ENCODE measurements at regions not wholly inside any gene's neighbourhood (a gene's known extent, or its start where the extent isn't known, plus 50 kb on each side); places are given as distances from the start of the nearest gene placed in this dataset.
"Not testable (repeated sequence)": the region's sequence is repeated elsewhere in the genome, so short reads cannot be mapped to it uniquely, and the experiment has no call there.

DNA sequence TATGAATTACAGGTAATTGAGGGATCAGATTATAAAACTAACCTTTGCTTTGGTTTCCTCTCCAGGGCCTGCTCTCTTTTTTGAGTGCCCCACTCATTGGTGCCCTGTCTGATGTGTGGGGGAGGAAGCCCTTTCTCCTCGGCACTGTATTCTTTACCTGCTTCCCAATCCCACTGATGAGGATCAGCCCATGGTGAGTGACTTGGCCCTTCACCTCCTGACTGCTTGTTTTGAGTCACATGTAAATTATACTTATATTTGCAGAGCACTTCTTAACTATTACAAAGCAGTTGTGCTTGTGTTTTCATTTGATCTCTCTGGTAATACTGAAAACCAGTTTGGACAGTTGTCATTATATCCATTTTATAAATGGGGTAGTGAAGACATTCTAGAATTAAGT is 109.9 kb upstream of the NUTM2F start:
- H3K4me3 ChIP-seq; H3K27ac ChIP-seq; H3K9me3 ChIP-seq (ENCODE audit: low read depth); DNase-seq (ENCODE audit: low read depth in 1 of 2, low spot score in 1 of 2); H3K27me3 ChIP-seq; H3K36me3 ChIP-seq; H3K4me1 ChIP-seq (ENCODE audit: low read depth): not testable (repeated sequence)

DNA sequence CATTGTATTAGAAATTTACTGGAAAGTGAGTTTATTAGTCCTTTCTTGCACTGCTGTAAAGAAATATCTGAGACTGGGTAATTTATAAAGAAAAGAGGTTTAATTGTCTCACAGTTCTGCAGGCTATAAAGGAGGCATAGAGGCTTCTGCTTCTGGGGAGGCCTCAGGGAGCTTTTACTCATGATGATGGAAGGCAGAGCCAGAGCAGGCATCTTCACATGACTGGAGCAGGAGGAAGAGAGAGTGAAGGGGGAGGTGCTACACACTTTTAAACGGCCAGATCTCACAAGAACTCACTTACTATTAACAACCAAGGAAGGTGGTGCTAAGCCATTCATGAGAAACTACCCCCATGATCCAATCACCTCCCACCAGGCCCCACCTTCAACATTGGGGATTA is 112.7 kb upstream of the NUTM2F start:
- H3K27me3 ChIP-seq; DNase-seq (ENCODE audit: low read depth in 1 of 2, low spot score in 1 of 2); H3K9me3 ChIP-seq (ENCODE audit: low read depth); H3K4me3 ChIP-seq; H3K36me3 ChIP-seq: not testable (repeated sequence)
- Histone ChIP-seq H3K27ac (peak overlapping the region; percentile 13), H3K4me1 (ENCODE audit: low read depth) (peaks cover 35% of the 10 kb centered on the region)

DNA sequence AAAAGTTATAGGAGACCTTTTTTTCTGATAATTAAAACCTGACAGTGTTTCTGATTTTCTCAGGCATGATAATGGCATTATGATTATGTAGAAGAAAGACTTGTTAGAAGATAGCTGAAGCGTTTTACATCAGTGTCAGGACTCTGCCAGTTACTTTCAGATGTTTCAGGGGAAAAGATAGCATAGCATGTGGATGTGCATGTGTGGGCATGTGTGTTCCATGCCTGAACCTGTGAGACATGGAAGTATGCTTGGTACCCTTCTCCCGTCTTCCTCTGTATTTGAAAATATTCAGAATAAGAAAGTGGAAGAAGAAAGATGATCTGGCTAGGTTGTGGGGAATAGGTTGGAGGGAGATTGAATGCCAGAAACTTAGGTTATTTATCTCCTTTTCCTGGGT is 113.1 kb upstream of the PCAT7 start:
- no peak overlapping the region for H3K4me3 ChIP-seq
- no peaks in the 10 kb centered on the region for H3K27me3 ChIP-seq
- H3K27ac ChIP-seq: no peak overlapping the region
- H3K9me3 ChIP-seq (ENCODE audit: low read depth): no peaks in the 10 kb centered on the region
- no peak for DNase-seq (ENCODE audit: low read depth in 1 of 2, low spot score in 1 of 2)
- H3K36me3 ChIP-seq: no peaks in the 10 kb centered on the region
- TF ChIP-seq, protein P1, sequence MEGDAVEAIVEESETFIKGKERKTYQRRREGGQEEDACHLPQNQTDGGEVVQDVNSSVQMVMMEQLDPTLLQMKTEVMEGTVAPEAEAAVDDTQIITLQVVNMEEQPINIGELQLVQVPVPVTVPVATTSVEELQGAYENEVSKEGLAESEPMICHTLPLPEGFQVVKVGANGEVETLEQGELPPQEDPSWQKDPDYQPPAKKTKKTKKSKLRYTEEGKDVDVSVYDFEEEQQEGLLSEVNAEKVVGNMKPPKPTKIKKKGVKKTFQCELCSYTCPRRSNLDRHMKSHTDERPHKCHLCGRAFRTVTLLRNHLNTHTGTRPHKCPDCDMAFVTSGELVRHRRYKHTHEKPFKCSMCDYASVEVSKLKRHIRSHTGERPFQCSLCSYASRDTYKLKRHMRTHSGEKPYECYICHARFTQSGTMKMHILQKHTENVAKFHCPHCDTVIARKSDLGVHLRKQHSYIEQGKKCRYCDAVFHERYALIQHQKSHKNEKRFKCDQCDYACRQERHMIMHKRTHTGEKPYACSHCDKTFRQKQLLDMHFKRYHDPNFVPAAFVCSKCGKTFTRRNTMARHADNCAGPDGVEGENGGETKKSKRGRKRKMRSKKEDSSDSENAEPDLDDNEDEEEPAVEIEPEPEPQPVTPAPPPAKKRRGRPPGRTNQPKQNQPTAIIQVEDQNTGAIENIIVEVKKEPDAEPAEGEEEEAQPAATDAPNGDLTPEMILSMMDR (IDR thresholded peaks at IDR 0.05; ENCODE audit: low read depth, low read length): no peak
- H3K4me1 ChIP-seq (ENCODE audit: low read depth): peaks cover 40% of the 10 kb centered on the region

DNA sequence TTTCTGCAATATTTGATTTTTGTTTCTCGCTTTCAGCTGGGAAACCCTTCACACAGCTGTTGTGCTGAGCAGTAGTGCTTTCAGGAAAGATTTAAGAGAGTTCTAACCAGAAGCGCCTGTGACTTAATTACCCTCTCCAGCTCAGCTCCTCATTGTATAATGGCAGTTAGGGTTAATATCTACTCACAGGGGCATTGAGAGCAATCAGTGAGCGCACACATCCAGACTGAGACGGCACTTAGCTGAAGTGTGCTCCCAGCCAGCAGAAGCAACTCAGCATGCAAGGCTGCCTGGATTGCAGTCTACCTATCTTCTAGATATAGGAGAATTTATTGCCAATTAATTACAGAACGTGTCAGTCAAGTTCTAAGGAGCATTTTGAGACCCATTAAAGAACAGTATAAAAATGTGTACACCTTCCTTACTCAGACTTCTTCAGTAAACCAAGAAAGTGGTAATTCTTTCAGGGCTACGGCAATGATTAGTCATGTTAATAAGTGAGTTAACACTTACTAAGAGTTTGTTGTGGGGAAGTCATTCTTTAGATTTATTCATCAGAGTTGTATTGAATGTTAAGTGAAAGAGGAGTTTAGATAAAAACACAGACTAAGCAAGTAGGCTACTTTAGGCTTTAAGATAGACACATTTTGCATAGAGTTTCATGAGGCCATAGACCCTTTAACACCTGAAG is 111.7 kb upstream of the PCAT7 start:
- peaks cover 4% of the 10 kb centered on the region for H3K36me3 ChIP-seq
- H3K9me3 ChIP-seq (ENCODE audit: low read depth): no peaks in the 10 kb centered on the region
- H3K4me3 ChIP-seq: no peak overlapping the region
- TF ChIP-seq, protein P1 (IDR thresholded peaks at IDR 0.05; ENCODE audit: low read depth, low read length): no peak
- DNase-seq (ENCODE audit: low read depth in 1 of 2, low spot score in 1 of 2): peak in 1 of 2 donors; percentile 44
- peaks cover 40% of the 10 kb centered on the region for H3K4me1 ChIP-seq (ENCODE audit: low read depth)
- H3K27ac ChIP-seq: peak overlapping the region; percentile 85
- H3K27me3 ChIP-seq: no peaks in the 10 kb centered on the region

DNA sequence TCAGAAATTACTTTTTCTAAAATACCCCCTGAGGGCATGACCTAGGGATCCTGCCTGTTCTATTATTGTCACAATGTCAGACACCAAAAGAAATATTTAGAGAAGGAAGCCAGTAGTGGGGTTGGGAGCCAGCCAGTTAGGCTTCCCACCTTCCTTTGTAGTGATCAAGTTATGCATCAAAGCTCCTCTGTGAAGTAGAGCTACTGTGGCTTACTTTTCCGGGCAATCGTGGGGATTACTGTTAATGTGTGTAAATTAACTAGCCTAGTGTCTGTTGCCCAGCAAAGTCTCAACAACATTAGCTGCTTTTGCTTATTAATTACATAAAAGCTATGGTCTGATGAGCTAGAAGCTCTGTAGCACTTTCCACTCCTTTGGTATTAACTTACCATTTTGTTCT is 109.0 kb upstream of the PCAT7 start:
- peak in 1 of 2 donors; percentile 30 for DNase-seq (ENCODE audit: low read depth in 1 of 2, low spot score in 1 of 2)
- Histone ChIP-seq H3K27me3 (no peaks in the 10 kb centered on the region), H3K4me1 (ENCODE audit: low read depth) (peaks cover 40% of the 10 kb centered on the region), H3K36me3 (peaks cover 20% of the 10 kb centered on the region), H3K9me3 (ENCODE audit: low read depth) (no peaks in the 10 kb centered on the region), H3K4me3 (no peak overlapping the region), H3K27ac (peak overlapping the region; percentile 85)
- TF ChIP-seq, protein P1 (IDR thresholded peaks at IDR 0.05; ENCODE audit: low read depth, low read length): no peak

DNA sequence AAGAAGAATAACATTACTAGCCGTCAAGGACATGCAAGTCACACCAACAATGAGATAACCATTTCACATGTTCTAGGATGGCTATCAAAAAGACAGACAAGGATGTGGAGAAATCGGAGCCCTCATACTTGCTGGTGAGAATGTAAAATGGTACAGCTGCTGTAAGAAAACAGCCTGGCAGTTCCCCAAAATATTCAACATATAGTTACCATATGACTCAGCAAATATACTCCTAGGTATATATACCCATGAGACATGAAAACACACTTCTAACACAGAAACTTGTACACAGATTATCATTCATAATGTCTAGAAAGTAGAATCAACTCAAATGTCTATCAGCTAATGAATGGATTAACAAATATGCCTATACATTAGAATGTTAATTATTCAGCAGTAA is 105.4 kb upstream of the PCAT7 start:
- H3K27ac ChIP-seq: no peak overlapping the region
- H3K27me3 ChIP-seq: no peaks in the 10 kb centered on the region
- peaks cover 27% of the 10 kb centered on the region for H3K36me3 ChIP-seq
- no peak for DNase-seq (ENCODE audit: low read depth in 1 of 2, low spot score in 1 of 2)
- peaks cover 22% of the 10 kb centered on the region for H3K4me1 ChIP-seq (ENCODE audit: low read depth)
- H3K4me3 ChIP-seq: no peak overlapping the region
- no peaks in the 10 kb centered on the region for H3K9me3 ChIP-seq (ENCODE audit: low read depth)
- TF ChIP-seq, protein P1 (IDR thresholded peaks at IDR 0.05; ENCODE audit: low read depth, low read length): no peak

All from cardiac muscle cell (in vitro differentiated cells and primary cell).